ENCODE measurements at regions not wholly inside any gene's neighbourhood (a gene's known extent, or its start where the extent isn't known, plus 50 kb on each side); places are given as distances from the start of the nearest gene placed in this dataset.

- TF ChIP-seq CTCF (IDR thresholded peaks at IDR 0.05): no peak
- TF ChIP-seq POLR2A (IDR thresholded peaks at IDR 0.05): no peak
Measured at GRCh38 chr5:81908771-81909170, 63.1 kb upstream of the ATG10 start.

Measured in testis (tissue), 2 donors.